Fibroblast of villous mesenchyme (primary cell): ENCODE measurements at regions not wholly inside any gene's neighbourhood (a gene's known extent, or its start where the extent isn't known, plus 50 kb on each side); places are given as distances from the start of the nearest gene placed in this dataset.

Experiments
- DNase-seq: peaks from one replicate; pipeline ENCODE4 v3.0.0-alpha.2; 2010; ENCODE audit warnings: low read depth
- H3K4me3 ChIP-seq: 2 replicates; pipeline ENCODE4 v1.5.1; 2011; ENCODE audit warnings: low read depth, mild to moderate bottlenecking, low read length
- TF ChIP-seq, protein P1 (sequence below): IDR thresholded peaks from 2 replicates; pipeline ENCODE4 v1.5.1; 2012; ENCODE audit warnings: low read depth, mild to moderate bottlenecking, low read length; ENCODE audit not compliant: insufficient read depth

DNA sequence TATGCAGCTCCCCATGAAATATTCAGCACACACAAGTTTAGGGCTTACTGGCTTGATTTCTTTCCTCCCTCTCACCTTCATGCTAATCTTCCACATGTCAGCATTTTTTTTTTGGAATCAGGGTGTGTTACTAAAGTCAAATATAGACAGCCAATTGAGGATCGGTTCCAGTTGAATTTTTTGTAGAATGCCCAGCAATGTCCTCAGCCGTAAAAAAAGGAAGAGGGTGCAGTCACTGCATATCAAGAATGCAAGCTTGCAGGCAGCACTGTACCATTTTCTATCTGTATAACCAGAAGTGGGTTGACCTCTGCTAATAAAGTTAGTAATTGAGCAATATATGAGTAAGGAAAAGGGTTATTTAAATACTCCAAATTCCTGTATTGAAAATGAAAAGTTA, 51.4 kb upstream of the CHMP2B start:
- H3K4me3 ChIP-seq: no peak overlapping the region
- DNase-seq: no peak
- TF ChIP-seq, protein P1, sequence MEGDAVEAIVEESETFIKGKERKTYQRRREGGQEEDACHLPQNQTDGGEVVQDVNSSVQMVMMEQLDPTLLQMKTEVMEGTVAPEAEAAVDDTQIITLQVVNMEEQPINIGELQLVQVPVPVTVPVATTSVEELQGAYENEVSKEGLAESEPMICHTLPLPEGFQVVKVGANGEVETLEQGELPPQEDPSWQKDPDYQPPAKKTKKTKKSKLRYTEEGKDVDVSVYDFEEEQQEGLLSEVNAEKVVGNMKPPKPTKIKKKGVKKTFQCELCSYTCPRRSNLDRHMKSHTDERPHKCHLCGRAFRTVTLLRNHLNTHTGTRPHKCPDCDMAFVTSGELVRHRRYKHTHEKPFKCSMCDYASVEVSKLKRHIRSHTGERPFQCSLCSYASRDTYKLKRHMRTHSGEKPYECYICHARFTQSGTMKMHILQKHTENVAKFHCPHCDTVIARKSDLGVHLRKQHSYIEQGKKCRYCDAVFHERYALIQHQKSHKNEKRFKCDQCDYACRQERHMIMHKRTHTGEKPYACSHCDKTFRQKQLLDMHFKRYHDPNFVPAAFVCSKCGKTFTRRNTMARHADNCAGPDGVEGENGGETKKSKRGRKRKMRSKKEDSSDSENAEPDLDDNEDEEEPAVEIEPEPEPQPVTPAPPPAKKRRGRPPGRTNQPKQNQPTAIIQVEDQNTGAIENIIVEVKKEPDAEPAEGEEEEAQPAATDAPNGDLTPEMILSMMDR: no peak

DNA sequence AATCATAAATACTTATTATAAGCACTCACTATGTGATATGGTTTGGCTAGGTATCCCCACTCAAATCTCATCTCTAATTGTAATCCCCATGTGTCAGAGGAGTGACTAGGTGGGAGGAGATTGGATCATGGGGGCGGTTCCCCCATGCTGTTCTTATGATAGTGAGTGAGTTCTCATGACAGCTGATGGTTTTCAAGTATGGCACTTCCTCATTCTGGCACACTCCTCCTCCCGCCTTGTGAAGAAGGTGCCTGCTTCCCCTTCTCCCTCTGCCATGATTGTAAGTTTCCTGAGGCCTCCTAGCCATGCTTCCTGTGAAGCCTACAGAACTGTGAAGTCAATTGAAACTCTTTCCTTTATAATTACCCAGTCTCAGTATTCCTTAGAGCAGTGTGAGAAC, 53.3 kb upstream of the CHMP2B start:
- no peak overlapping the region for H3K4me3 ChIP-seq
- TF ChIP-seq, protein P1: no peak
- no peak for DNase-seq

DNA sequence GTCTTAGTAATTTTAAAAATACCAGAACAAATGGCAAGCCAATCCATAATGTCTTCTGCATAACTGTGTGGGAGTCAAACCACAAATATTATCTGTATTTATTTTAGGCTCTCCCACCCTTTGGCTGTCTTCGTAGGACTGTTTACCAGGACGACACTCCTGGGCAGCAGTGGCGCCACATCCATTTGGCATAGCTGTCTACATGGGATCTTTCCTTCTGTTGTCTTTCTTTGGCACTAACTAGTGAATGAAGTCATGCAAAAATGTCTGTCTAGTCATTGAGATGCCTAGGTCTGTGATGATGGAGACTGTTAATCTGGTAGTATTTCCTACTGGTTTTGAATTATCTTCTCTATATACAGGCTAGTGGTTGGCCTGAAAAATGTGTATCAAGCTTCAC, 54.0 kb upstream of the CHMP2B start:
- H3K4me3 ChIP-seq: no peak overlapping the region
- DNase-seq: no peak

DNA sequence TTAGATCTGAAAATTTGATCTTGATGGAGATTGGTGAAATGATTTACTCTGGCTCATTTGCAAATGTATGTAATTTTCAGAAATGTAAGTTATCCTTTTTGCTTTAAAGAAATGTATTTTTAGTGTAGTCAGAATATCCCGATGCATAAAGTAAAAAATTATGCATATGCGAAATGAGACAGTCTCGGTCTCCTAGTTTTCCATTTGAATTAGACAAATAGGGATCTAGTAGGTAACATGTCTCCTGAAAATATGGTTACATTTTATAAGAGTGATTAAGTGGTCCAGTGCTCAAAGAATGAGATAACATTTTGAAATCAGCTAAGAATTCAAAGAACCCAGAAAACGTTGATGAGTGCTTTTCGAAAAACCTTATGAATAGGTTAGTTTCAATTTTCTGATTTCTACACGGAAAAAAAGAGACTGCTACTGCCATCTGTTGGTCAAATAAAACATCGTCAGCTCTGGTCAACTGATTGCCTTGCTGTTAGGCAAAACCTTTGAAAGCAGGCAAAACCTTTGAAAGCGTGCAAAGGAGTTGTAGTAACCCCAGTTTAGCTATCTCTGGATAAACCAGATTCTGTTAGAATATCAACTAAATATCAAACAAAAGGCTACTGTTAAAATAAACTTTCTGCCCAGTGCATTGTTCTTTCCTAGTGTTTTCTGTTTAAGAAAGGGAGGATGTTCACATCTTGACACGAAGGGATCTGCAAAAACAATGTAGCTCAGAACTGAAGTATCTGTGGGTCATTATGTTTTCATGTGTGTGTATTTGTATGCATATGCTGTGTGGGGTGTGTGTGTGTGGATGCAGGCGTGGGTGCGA, 59.3 kb upstream of the CHMP2B start:
- TF ChIP-seq, protein P1: peak; percentile 70
- peak; percentile 61 for DNase-seq
- peak overlapping the region; percentile 56 for H3K4me3 ChIP-seq

More for the DNA sequence above, 54.0 kb upstream of the CHMP2B start:
- TF ChIP-seq, protein P1: no peak

DNA sequence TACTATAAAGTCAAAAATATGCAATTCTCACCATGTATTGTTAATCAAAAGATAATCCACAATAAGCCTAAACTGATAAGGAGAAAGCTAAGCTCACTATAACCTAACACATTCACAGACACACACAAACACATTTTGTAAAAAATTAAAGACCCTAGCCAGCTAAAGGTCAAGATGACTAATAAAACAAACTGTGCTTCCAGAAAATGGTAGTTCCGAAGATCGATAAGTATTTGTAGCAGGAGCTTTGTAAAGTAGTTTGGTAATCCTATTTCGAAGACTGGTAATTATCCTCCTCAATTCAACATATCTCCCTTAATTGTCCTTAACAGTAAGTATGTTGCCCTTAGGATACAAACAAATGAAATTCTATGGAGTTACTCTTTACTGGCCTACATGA, 62.9 kb upstream of the CHMP2B start:
- no peak overlapping the region for H3K4me3 ChIP-seq
- TF ChIP-seq, protein P1: no peak
- no peak for DNase-seq

DNA sequence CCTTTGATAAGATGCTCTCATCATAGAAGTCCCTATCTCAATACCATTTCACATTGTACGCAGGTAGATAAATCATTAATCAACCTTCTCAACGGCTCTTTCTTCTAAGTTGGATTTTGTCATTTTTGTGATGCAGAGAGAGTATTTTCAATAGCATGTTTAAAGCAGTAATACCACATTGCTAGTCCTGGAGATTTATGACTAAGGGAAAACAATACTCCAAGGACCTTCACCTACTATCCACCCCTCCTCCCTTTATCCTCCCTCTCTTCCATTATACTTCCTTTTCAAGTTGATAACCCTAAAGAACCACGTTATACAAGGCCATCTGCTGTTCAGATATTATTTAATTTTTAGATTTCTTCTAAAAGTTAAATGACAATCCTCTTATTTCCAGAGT, 65.3 kb upstream of the CHMP2B start:
- TF ChIP-seq, protein P1: no peak
- no peak for DNase-seq
- no peak overlapping the region for H3K4me3 ChIP-seq

DNA sequence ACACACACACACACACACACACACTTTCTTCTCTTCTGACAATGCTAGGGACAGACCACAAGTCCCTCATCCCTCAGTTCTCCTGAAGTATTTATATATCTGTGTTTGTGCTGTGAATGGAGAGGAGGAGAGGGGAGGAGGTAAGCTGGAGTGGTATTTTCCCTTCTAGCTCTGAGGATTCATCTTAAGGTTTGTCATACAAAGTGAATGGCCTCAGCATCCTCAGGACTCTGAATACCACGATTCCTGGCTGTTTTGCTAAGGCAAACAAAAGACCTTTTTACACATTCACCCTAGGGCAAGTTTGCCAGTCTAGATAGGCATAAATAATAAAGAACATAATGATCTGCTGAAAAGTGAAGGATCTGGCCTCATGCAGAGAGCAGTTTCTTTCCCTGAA, 65.7 kb upstream of the CHMP2B start:
- TF ChIP-seq, protein P1: no peak
- no peak overlapping the region for H3K4me3 ChIP-seq
- DNase-seq: no peak
